Left cardiac atrium (tissue), 4 donors: ENCODE measurements at regions not wholly inside any gene's neighbourhood (a gene's known extent, or its start where the extent isn't known, plus 50 kb on each side); places are given as distances from the start of the nearest gene placed in this dataset.

ENCODE experiments used
- ATAC-seq, 2 donors: fragments of 200-7000 bp; cut with Tn5 transposase; one replicate each; pipeline ENCODE4 v1.9.1; 2020; ENCODE audit warnings: mild to moderate bottlenecking in 2 of 2, moderate library complexity in 2 of 2
- DNase-seq: peaks from one replicate; pipeline ENCODE4 v3.0.0-alpha.2; 2020
- intact Hi-C, 2 donors: fragments of 100-400 bp; cut with DNase I; formaldehyde crosslinking; loops; one replicate each; pipeline versions ENCODE4 v1.14.1 to v1.15.1; 2022 to 2023
- donor health status: DM: no; HTN: yes; CAD: no.
- donor health status: DM: no; HTN: yes; CAD: no; lungs with severe emphysema.
- donor health status: DM: yes; HTN: yes; CAD: no.
- donor health status: Dilated cardiomyopathy.

GRCh38 chr20:24738058-24738775 lies 210.9 kb upstream of the CST7 start:
- no peak for ATAC-seq
- DNase-seq, result no peak
- intact Hi-C loops, result no loop called here

- ATAC-seq (no peak), DNase-seq (no peak)
- intact Hi-C loops, result no loop called here
These were observed 210.0 kb upstream of the CST7 start for GRCh38 chr20:24738981-24739633.

- ATAC-seq (no peak), DNase-seq (no peak)
- intact Hi-C loops, result no loop called here
These were observed 209.3 kb upstream of the CST7 start for GRCh38 chr20:24739746-24740145.

GRCh38 chr20:24741493-24742072 lies 207.5 kb upstream of the CST7 start:
- ATAC-seq (no peak), DNase-seq (no peak)
- intact Hi-C loops, result no loop called here

- no peak for DNase-seq
- intact Hi-C loops, result no loop called here
- no peak for ATAC-seq
These were observed 206.6 kb upstream of the CST7 start for GRCh38 chr20:24742436-24742835.

GRCh38 chr20:24742989-24743388 lies 206.1 kb upstream of the CST7 start:
- intact Hi-C loops, result no loop called here
- ATAC-seq (no peak), DNase-seq (no peak)

GRCh38 chr20:24743641-24744040 lies 205.4 kb upstream of the CST7 start:
- intact Hi-C loops, result no loop called here
- ATAC-seq (no peak), DNase-seq (no peak)

- intact Hi-C loops, result no loop called here
- ATAC-seq (no peak), DNase-seq (no peak)
These were observed 204.3 kb upstream of the CST7 start for GRCh38 chr20:24744747-24745146.

GRCh38 chr20:24745206-24745605 lies 203.9 kb upstream of the CST7 start:
- intact Hi-C loops, result no loop called here
- no peak for ATAC-seq
- no peak for DNase-seq

- ATAC-seq, result peak in 1 of 2 donors; percentile 12
- no peak for DNase-seq
- intact Hi-C loops, result no loop called here
These were observed 203.3 kb upstream of the CST7 start for GRCh38 chr20:24745617-24746350.

GRCh38 chr20:24746351-24746685 lies 202.8 kb upstream of the CST7 start:
- ATAC-seq, result peak; percentile 38 to 84

GRCh38 chr20:24747010-24747712 lies 201.9 kb upstream of the CST7 start:
- ATAC-seq (no peak), DNase-seq (no peak)

More at GRCh38 chr20:24746351-24746685, 202.8 kb upstream of the CST7 start:
- intact Hi-C loops, result no loop called here
- no peak for DNase-seq

GRCh38 chr20:24747881-24748595 lies 201.0 kb upstream of the CST7 start:
- intact Hi-C loops, result no loop called here
- no peak for ATAC-seq
- no peak for DNase-seq

More at GRCh38 chr20:24747010-24747712, 201.9 kb upstream of the CST7 start:
- intact Hi-C loops, result no loop called here

- ATAC-seq, result no peak
- DNase-seq, result no peak
- intact Hi-C loops, result no loop called here
These were observed 197.5 kb upstream of the CST7 start for GRCh38 chr20:24751551-24751950.

- intact Hi-C loops, result no loop called here
- ATAC-seq, result no peak
- DNase-seq, result no peak
These were observed 196.5 kb upstream of the CST7 start for GRCh38 chr20:24752612-24753011.

GRCh38 chr20:24753130-24753529 lies 195.9 kb upstream of the CST7 start:
- intact Hi-C loops, result no loop called here
- DNase-seq, result no peak
- ATAC-seq, result no peak

GRCh38 chr20:24754691-24755090 lies 194.4 kb upstream of the CST7 start:
- ATAC-seq (no peak), DNase-seq (no peak)
- intact Hi-C loops, result no loop called here

- intact Hi-C loops, result no loop called here
- ATAC-seq, result peak; percentile 27 to 88
- DNase-seq, result no peak
These were observed 193.6 kb upstream of the CST7 start for GRCh38 chr20:24755411-24755922.
